ENCODE measurements at regions not wholly inside any gene's neighbourhood (a gene's known extent, or its start where the extent isn't known, plus 50 kb on each side); places are given as distances from the start of the nearest gene placed in this dataset.

- TF ChIP-seq CTCF (IDR thresholded peaks at IDR 0.05): no peak
- no peak for TF ChIP-seq EZH2 (IDR thresholded peaks at IDR 0.05; ENCODE audit: borderline replicate concordance, insufficient read depth, low read depth, low read length, poor library complexity, severe bottlenecking)
These were observed 340.9 kb upstream of the FGF13 start for GRCh38 chrX:139052461-139052860.
